SH-SY5Y (cell line): ENCODE measurements at regions not wholly inside any gene's neighbourhood (a gene's known extent, or its start where the extent isn't known, plus 50 kb on each side); places are given as distances from the start of the nearest gene placed in this dataset.

ENCODE experiments used
- GATA2 ChIP-seq: IDR thresholded peaks from 2 replicates; pipeline ENCODE4 v1.6.1; 2011; ENCODE audit warnings: mild to moderate bottlenecking, low read depth, low read length
- GATA3 ChIP-seq: IDR thresholded peaks from 2 replicates; pipeline ENCODE4 v1.6.1; 2011; ENCODE audit warnings: low read depth, mild to moderate bottlenecking, low read length, moderate library complexity

GRCh38 chr15:92339361-92339760 lies 54.3 kb upstream of the ST8SIA2 start:
- TF ChIP-seq GATA2 (no peak), GATA3 (no peak)
